K562 (cell line): ENCODE measurements at regions not wholly inside any gene's neighbourhood (a gene's known extent, or its start where the extent isn't known, plus 50 kb on each side); places are given as distances from the start of the nearest gene placed in this dataset.

Experiments used
- ATAC-seq: fragments of 200-7000 bp; cut with Tn5 transposase; 3 replicates; pipeline ENCODE4 v1.9.1; 2020; ENCODE audit warnings: moderate library complexity
- BruUV-seq: library from RNA; stranded (reverse); fragments of 400-500 nt; replicated peaks from 2 replicates; lab custom pipeline; 2021; lab: Mats Ljungman, UMichigan
- CTCF ChIA-PET: fragments of 300-600 bp; formaldehyde crosslinking; extraction: SDS; loops from one replicate; lab custom pipeline; 2021; ENCODE audit warnings: low intra/inter-chr PET ratio; lab: Yijun Ruan, JAX
- POLR2A ChIA-PET: fragments of 300-600, 350-650 bp; sonication (Branson Sonifier 250); formaldehyde crosslinking; extraction: SDS; loops from one replicate; lab custom pipeline; 2021; ENCODE audit warnings: antibody characterized with exemption, inconsistent platforms; lab: Yijun Ruan, JAX
- DNase-seq, 4 experiments: peaks; one replicate each; pipeline versions ENCODE4 v3.0.0 to v3.0.0-alpha.2; 2011 to 2018; ENCODE audit warnings: low spot score in 3 of 4, mixed read lengths in 3 of 4; ENCODE audit errors: extremely low read depth in 1 of 4
- FAIRE-seq: peaks from 2 replicates; lab custom pipeline; 2011; peaks lifted over from hg19 to GRCh38; lab: Jason Lieb, UNC
- H2AFZ ChIP-seq: 2 replicates; pipeline ENCODE4 v1.6.0; 2011; ENCODE audit warnings: low read depth, low read length, control low read depth, inconsistent platforms
- H3K27ac ChIP-seq: fragments of 200-600 bp; 3 replicates; pipeline ENCODE4 v1.8.0; 2011; ENCODE audit warnings: low read depth, mild to moderate bottlenecking, control low read depth, inconsistent platforms, low read length, moderate library complexity, mixed read lengths; ENCODE audit errors: extremely low read depth
- H3K27me3 ChIP-seq, 2 experiments: fragments of 300-600 bp in 1 of 2; 2 replicates in 1 of 2; 3 replicates in 1 of 2; pipeline versions ENCODE4 v1.6.0 to v1.8.0; 2011; ENCODE audit warnings: inconsistent platforms in 2 of 2, low read length in 2 of 2, mild to moderate bottlenecking in 1 of 2, mixed read lengths in 1 of 2, moderate library complexity in 1 of 2; ENCODE audit not compliant: control insufficient read depth in 2 of 2, insufficient read depth in 2 of 2
- H3K36me3 ChIP-seq: fragments of 300-600 bp; 3 replicates; pipeline ENCODE4 v1.8.0; 2011; ENCODE audit warnings: mild to moderate bottlenecking, low read length, inconsistent platforms; ENCODE audit not compliant: control insufficient read depth, insufficient read depth
- H3K4me1 ChIP-seq, 2 experiments: fragments of 200-600 bp in 1 of 2; replicated peaks in 1 of 2; 2 replicates in 1 of 2; 3 replicates in 1 of 2; pipeline versions ENCODE4 v1.5.1 to v1.8.0; 2011; ENCODE audit warnings: inconsistent platforms in 2 of 2, low read length in 2 of 2, mild to moderate bottlenecking in 1 of 2, mixed read lengths in 1 of 2, moderate library complexity in 1 of 2; ENCODE audit not compliant: control insufficient read depth in 2 of 2, insufficient read depth in 2 of 2
- H3K4me2 ChIP-seq: 2 replicates; pipeline ENCODE4 v1.6.1; 2011; ENCODE audit warnings: low read length, control low read depth, inconsistent platforms, mixed read lengths; ENCODE audit not compliant: insufficient read depth
- H3K4me3 ChIP-seq: fragments of 200-600 bp; sonication (generic), shearing (Covaris generic); 2 replicates; pipeline ENCODE4 v1.5.1; 2016; ENCODE audit warnings: control low read depth, inconsistent platforms
- H3K79me2 ChIP-seq: fragments of 200-600 bp; 3 replicates; pipeline ENCODE4 v1.8.0; 2011; ENCODE audit warnings: low read length, inconsistent platforms; ENCODE audit not compliant: control insufficient read depth, insufficient read depth
- H3K9ac ChIP-seq, 2 experiments: 2 replicates each; pipeline versions ENCODE4 v1.6.0 to v1.6.1; 2011; ENCODE audit warnings: low read depth in 2 of 2, low read length in 2 of 2, control low read depth in 1 of 2, inconsistent platforms in 1 of 2, mild to moderate bottlenecking in 1 of 2, mixed read lengths in 1 of 2; ENCODE audit not compliant: insufficient read depth in 1 of 2
- H3K9me1 ChIP-seq: one replicate; pipeline ENCODE4 v1.6.0; 2011; ENCODE audit warnings: inconsistent platforms, mild to moderate bottlenecking, low read length, moderate library complexity; ENCODE audit not compliant: control insufficient read depth, insufficient read depth
- H3K9me3 ChIP-seq: replicated peaks from 2 replicates; pipeline ENCODE4 v1.5.1; 2011; ENCODE audit warnings: low read depth, low read length, inconsistent platforms; ENCODE audit not compliant: control insufficient read depth, insufficient read depth
- H4K20me1 ChIP-seq: replicated peaks from 2 replicates; pipeline ENCODE4 v1.6.1; 2011; ENCODE audit warnings: low read length, inconsistent platforms, mixed read lengths; ENCODE audit not compliant: control insufficient read depth, insufficient read depth
- ASH1L ChIP-seq: fragments of 450-650 bp; IDR thresholded peaks from 2 replicates; pipeline ENCODE4 v1.6.1; 2018; ENCODE audit warnings: borderline replicate concordance, mild to moderate bottlenecking, low read depth; ENCODE audit not compliant: partially characterized antibody
- BCL6 ChIP-seq: fragments of 250-450 bp; sonication (Bioruptor Pico); IDR thresholded peaks from 2 replicates; pipeline ENCODE4 v1.4.0; 2020
- GATAD2A ChIP-seq: fragments of 450-650 bp; IDR thresholded peaks from 2 replicates; pipeline ENCODE4 v1.6.1; 2017
- HMG20B ChIP-seq: fragments of 250-450 bp; sonication (Bioruptor Pico); IDR thresholded peaks from 2 replicates; pipeline ENCODE4 v1.5.0; 2021; ENCODE audit warnings: mild to moderate bottlenecking
- IFI16 ChIP-seq: fragments of 250-450 bp; sonication (Bioruptor Pico); IDR thresholded peaks from 2 replicates; pipeline ENCODE4 v2.1.2; 2022; ENCODE audit warnings: mild to moderate bottlenecking, inconsistent platforms
- MTA2 ChIP-seq: fragments of 450-650 bp; IDR thresholded peaks from 2 replicates; pipeline ENCODE4 v1.6.1; 2016; ENCODE audit warnings: low read depth
- NBN ChIP-seq: fragments of 450-650 bp; IDR thresholded peaks from 2 replicates; pipeline ENCODE4 v1.6.1; 2016; ENCODE audit warnings: low read depth, mild to moderate bottlenecking
- NCOR1 ChIP-seq: fragments of 450-650 bp; IDR thresholded peaks from 2 replicates; pipeline ENCODE4 v1.6.1; 2016; ENCODE audit warnings: mild to moderate bottlenecking, moderate library complexity
- NFXL1 ChIP-seq: fragments of 450-650 bp; formaldehyde crosslinking; IDR thresholded peaks from 2 replicates; pipeline ENCODE4 v1.4.0; 2021; ENCODE audit warnings: mild to moderate bottlenecking
- PCBP2 ChIP-seq: fragments of 200-400 bp; formaldehyde crosslinking; IDR thresholded peaks from 2 replicates; pipeline ENCODE4 v1.6.1; 2018; ENCODE audit warnings: low read length, low read depth, mild to moderate bottlenecking, moderate library complexity; ENCODE audit not compliant: poor library complexity, severe bottlenecking
- POLR2G ChIP-seq: fragments of 200-400 bp; formaldehyde crosslinking; IDR thresholded peaks from 2 replicates; pipeline ENCODE4 v1.6.1; 2017; ENCODE audit warnings: low read depth, mild to moderate bottlenecking, antibody characterized with exemption, low read length, moderate library complexity
- POLR2H ChIP-seq: IDR thresholded peaks from 2 replicates; pipeline ENCODE4 v1.6.1; 2016; ENCODE audit warnings: missing genetic modification characterization, low read depth, mild to moderate bottlenecking, control low read depth, missing compliant biosample characterization, moderate library complexity
- TBL1XR1 ChIP-seq, 2 experiments: IDR thresholded peaks; 2 replicates each; pipeline ENCODE4 v1.6.1; 2012; ENCODE audit warnings: improper control_type of control experiment in 2 of 2, low read length in 2 of 2, mild to moderate bottlenecking in 1 of 2
- TCFL5 ChIP-seq: fragments of 250-450 bp; sonication (Bioruptor Pico); conservative IDR thresholded peaks from 2 replicates; pipeline ENCODE4 v1.6.1; 2021; ENCODE audit warnings: mild to moderate bottlenecking, moderate library complexity, matching md5 sums
- XRCC5 ChIP-seq: fragments of 200-400 bp; formaldehyde crosslinking; IDR thresholded peaks from 2 replicates; pipeline ENCODE4 v1.6.1; 2017; ENCODE audit warnings: low read depth, mild to moderate bottlenecking, low read length
- ZBED1 ChIP-seq: IDR thresholded peaks from 2 replicates; pipeline ENCODE4 v1.6.1; 2014
- ZEB2 ChIP-seq: fragments of 450-650 bp; IDR thresholded peaks from 2 replicates; pipeline ENCODE4 v1.6.1; 2016
- ZFP30 ChIP-seq: fragments of 250-450 bp; sonication (Bioruptor Pico); IDR thresholded peaks from 2 replicates; pipeline ENCODE4 v1.8.0; 2022; ENCODE audit warnings: moderate library complexity, mild to moderate bottlenecking, inconsistent platforms, borderline replicate concordance
- ZNF316 ChIP-seq: fragments of 450-650 bp; IDR thresholded peaks from 2 replicates; pipeline ENCODE4 v1.6.1; 2016
- ZNF707 ChIP-seq: fragments of 250-450 bp; sonication (Bioruptor Pico); conservative IDR thresholded peaks from 2 replicates; pipeline ENCODE4 v1.8.0; 2022; ENCODE audit warnings: inconsistent platforms, mild to moderate bottlenecking, moderate library complexity
- ZSCAN29 ChIP-seq: fragments of 450-650 bp; IDR thresholded peaks from 2 replicates; pipeline ENCODE4 v1.6.1; 2017
- ZZZ3 ChIP-seq: fragments of 450-650 bp; IDR thresholded peaks from 2 replicates; pipeline ENCODE4 v1.6.1; 2016; ENCODE audit warnings: antibody characterized with exemption, mild to moderate bottlenecking, moderate library complexity
- WGBS: fragments of 100-300 bp; shearing (Covaris generic); methylation state at CpG from one replicate; pipeline ENCODE4 v1.1.6; 2016; ENCODE audit warnings: low coverage, mixed read lengths; ENCODE audit not compliant: insufficient coverage; ENCODE audit errors: missing lambda C conversion rate; 5-methylcytosine and 5-hydroxymethylcytosine counted together
- in situ Hi-C: fragments of 300-500 bp; cut with MboI; formaldehyde crosslinking; loops from 4 replicates; pipeline ENCODE4 v1.15.0; 2018; ENCODE audit warnings: inconsistent platforms, mixed read lengths
- intact Hi-C: fragments of 100-400 bp; cut with micrococcal nuclease; formaldehyde crosslinking; loops from 2 replicates; pipeline ENCODE4 v1.14.2; 2022
- TF ChIP-seq, protein P1 (sequence below): fragments of 250-450 bp; sonication (Bioruptor Pico); IDR thresholded peaks from 2 replicates; pipeline ENCODE4 v1.4.0; 2020; ENCODE audit warnings: borderline replicate concordance
- TF ChIP-seq, protein P2 (sequence below): sonication (generic); formaldehyde crosslinking; IDR thresholded peaks from 2 replicates; pipeline ENCODE4 v1.8.0; 2022; ENCODE audit warnings: mild to moderate bottlenecking, missing genetic modification reagents

DNA sequence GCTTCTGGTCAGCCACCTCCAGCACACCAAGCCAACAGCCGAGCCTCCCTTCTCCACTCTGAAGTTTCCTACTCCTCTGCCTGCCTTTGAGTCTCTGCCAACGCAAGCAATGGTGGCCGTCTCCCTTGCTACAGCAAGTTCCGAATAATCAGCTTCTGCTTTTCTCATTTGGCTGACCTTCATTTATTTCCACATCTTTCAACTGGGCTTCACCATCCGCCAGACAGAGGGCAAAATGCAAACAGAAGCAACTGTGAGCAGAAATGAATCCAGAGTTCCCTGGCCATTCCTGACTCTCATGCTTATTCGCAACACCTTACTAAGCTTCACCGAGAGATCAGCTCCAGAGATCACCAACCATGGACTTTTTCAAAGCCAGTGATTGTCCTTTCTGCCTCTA, 621.0 kb downstream of the NPHP4 start (continued):
- TF ChIP-seq ASH1L, result no peak
- no peak for TF ChIP-seq NBN
- no peak for TF ChIP-seq NFXL1 (CRISPR knock-in tag)
- no peak for TF ChIP-seq TCFL5 (CRISPR knock-in tag)
- TF ChIP-seq ZFP30, result no peak
- no peak for TF ChIP-seq ZEB2
- TF ChIP-seq ZNF707 (CRISPR knock-in tag), result no peak
- TF ChIP-seq PCBP2, result no peak
- TF ChIP-seq GATAD2A, result no peak
- TF ChIP-seq NCOR1, result no peak
- TF ChIP-seq, protein P1, sequence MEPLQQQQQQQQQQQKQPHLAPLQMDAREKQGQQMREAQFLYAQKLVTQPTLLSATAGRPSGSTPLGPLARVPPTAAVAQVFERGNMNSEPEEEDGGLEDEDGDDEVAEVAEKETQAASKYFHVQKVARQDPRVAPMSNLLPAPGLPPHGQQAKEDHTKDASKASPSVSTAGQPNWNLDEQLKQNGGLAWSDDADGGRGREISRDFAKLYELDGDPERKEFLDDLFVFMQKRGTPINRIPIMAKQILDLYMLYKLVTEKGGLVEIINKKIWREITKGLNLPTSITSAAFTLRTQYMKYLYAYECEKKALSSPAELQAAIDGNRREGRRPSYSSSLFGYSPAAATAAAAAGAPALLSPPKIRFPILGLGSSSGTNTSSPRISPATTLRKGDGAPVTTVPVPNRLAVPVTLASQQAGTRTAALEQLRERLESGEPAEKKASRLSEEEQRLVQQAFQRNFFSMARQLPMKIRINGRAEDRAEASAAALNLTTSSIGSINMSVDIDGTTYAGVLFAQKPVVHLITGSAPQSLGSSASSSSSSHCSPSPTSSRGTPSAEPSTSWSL (CRISPR knock-in tag), result no peak
- no peak for TF ChIP-seq TBL1XR1 (IDR thresholded peaks at IDR 0.05; ENCODE audit: low read length in 2 of 2)
- no peak for TF ChIP-seq ZNF316

DNA sequence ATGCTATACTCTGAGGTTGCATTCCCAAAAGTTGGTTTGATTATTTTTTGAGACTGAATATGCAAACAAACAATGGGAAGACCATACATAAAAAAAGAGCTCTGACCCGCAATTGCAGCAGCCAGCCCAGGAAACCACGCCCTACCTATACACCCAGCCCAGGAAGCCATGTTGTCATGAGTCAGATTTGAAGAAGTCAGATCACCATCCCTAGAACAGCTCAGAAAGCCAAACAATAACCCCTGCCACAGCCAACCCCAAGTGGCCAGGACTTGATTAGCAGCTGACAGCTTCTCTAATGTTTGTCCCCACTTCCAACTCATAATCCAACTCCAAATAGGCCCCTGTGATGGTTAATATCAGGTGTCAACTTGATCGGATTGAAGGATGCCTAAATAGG, 621.9 kb downstream of the NPHP4 start:
- ChIA-PET CTCF (no interaction called here), POLR2A (interaction anchor here (0.5 to 0.6 kb wide), 2 partner anchors 395 to 712 kb away, joined by 3 read pairs; no protein-coding TSS in a partner anchor)
- no peak overlapping the region for H3K4me2 ChIP-seq
- no peak overlapping the region for H3K9ac ChIP-seq
- ATAC-seq (no peak), FAIRE-seq (no peak), DNase-seq (no peak)
- H3K4me1 ChIP-seq, result no peaks in the 10 kb centered on the region
- H3K79me2 ChIP-seq, result no peaks in the 10 kb centered on the region
- WGBS, result 0% methylated on average over 3 of the region's 3 CpGs
- H3K27ac ChIP-seq, result no peak overlapping the region
- no TSS peak for BruUV-seq
- H3K36me3 ChIP-seq, result no peaks in the 10 kb centered on the region
- no peaks in the 10 kb centered on the region for H3K9me3 ChIP-seq
- H4K20me1 ChIP-seq, result no peaks in the 10 kb centered on the region
- no peaks in the 10 kb centered on the region for H3K27me3 ChIP-seq
- H3K9me1 ChIP-seq, result no peaks in the 10 kb centered on the region
- intact Hi-C loops (no loop called here), in situ Hi-C loops (no loop called here)
- H3K4me3 ChIP-seq, result no peak overlapping the region
- no peak overlapping the region for H2AFZ ChIP-seq
- no peak for TF ChIP-seq BCL6 (CRISPR knock-in tag)
- no peak for TF ChIP-seq POLR2G
- TF ChIP-seq ZBED1, result no peak
- TF ChIP-seq POLR2H, result no peak
- no peak for TF ChIP-seq ZZZ3
- TF ChIP-seq XRCC5, result no peak
- TF ChIP-seq IFI16, result no peak
- no peak for TF ChIP-seq GATAD2A
- TF ChIP-seq, protein P2, sequence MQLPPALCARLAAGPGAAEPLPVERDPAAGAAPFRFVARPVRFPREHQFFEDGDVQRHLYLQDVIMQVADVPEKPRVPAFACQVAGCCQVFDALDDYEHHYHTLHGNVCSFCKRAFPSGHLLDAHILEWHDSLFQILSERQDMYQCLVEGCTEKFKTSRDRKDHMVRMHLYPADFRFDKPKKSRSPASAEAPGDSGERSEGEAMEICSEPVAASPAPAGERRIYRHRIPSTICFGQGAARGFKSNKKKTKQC, result no peak
- no peak for TF ChIP-seq MTA2
- TF ChIP-seq HMG20B, result no peak
- no peak for TF ChIP-seq ZSCAN29
